ENCODE measurements at regions not wholly inside any gene's neighbourhood (a gene's known extent, or its start where the extent isn't known, plus 50 kb on each side); places are given as distances from the start of the nearest gene placed in this dataset.

DNA sequence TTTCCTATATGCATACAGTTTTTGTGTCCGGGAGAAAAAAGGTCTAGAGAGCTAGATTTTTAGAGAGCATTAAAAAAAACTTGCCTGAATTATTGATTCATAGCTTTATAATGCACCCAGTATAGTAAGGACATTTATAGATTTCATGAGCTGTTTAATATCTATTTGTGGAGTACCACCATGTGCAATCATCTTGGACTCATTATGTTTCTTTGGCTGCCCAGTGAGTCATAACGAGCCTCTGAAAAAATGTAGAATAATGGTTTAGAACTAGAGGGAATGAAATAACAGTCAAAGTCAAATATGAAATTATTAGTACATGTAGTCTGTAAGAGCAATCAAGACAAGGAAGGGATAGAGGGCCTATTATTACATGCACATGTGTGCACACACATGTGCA, 350.0 kb downstream of the CD83 start:
- no peak for TF ChIP-seq EZH2 (IDR thresholded peaks at IDR 0.05; ENCODE audit: low read length, missing control alignments)
- TF ChIP-seq, protein P1, sequence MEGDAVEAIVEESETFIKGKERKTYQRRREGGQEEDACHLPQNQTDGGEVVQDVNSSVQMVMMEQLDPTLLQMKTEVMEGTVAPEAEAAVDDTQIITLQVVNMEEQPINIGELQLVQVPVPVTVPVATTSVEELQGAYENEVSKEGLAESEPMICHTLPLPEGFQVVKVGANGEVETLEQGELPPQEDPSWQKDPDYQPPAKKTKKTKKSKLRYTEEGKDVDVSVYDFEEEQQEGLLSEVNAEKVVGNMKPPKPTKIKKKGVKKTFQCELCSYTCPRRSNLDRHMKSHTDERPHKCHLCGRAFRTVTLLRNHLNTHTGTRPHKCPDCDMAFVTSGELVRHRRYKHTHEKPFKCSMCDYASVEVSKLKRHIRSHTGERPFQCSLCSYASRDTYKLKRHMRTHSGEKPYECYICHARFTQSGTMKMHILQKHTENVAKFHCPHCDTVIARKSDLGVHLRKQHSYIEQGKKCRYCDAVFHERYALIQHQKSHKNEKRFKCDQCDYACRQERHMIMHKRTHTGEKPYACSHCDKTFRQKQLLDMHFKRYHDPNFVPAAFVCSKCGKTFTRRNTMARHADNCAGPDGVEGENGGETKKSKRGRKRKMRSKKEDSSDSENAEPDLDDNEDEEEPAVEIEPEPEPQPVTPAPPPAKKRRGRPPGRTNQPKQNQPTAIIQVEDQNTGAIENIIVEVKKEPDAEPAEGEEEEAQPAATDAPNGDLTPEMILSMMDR (conservative IDR thresholded peaks at IDR 0.05 in 1 of 2, IDR thresholded peaks at IDR 0.05 in 1 of 2; ENCODE audit: low read depth in 1 of 2, low read length in 2 of 2) = no peak
